ENCODE measurements at regions not wholly inside any gene's neighbourhood (a gene's known extent, or its start where the extent isn't known, plus 50 kb on each side); places are given as distances from the start of the nearest gene placed in this dataset.

GRCh38 chr10:118939211-118940007, 90.1 kb upstream of the NANOS1 start:
- Mint-ChIP-seq H3K4me3 (no peak overlapping the region), H3K27me3 (peaks cover 30% of the 10 kb centered on the region), H3K4me1 (peaks cover 2% of the 10 kb centered on the region), H3K27ac (no peak overlapping the region), H3K36me3 (ENCODE audit: low read depth) (peaks cover 2% of the 10 kb centered on the region)
- no peak for ATAC-seq
- DNase-seq: no peak
- no peaks in the 10 kb centered on the region for H3K9me3 ChIP-seq (ENCODE audit: control insufficient read depth, low read length, poor library complexity, severe bottlenecking)

GRCh38 chr10:118940386-118940785, 89.1 kb upstream of the NANOS1 start:
- peaks cover 24% of the 10 kb centered on the region for H3K27me3 Mint-ChIP-seq
- no peaks in the 10 kb centered on the region for H3K9me3 ChIP-seq (ENCODE audit: control insufficient read depth, low read length, poor library complexity, severe bottlenecking)
- peaks cover 2% of the 10 kb centered on the region for H3K4me1 Mint-ChIP-seq
- H3K27ac Mint-ChIP-seq: no peak overlapping the region
- H3K36me3 Mint-ChIP-seq (ENCODE audit: low read depth): peaks cover 2% of the 10 kb centered on the region
- H3K4me3 Mint-ChIP-seq: no peak overlapping the region
- no peak for ATAC-seq
- DNase-seq: no peak

GRCh38 chr10:118943253-118943652, 86.3 kb upstream of the NANOS1 start:
- ATAC-seq (no peak), DNase-seq (no peak)
- H3K9me3 ChIP-seq (ENCODE audit: control insufficient read depth, low read length, poor library complexity, severe bottlenecking): no peaks in the 10 kb centered on the region
- Mint-ChIP-seq H3K36me3 (ENCODE audit: low read depth) (no peaks in the 10 kb centered on the region), H3K4me3 (no peak overlapping the region), H3K27me3 (peaks cover 19% of the 10 kb centered on the region), H3K4me1 (peaks cover 2% of the 10 kb centered on the region), H3K27ac (no peak overlapping the region)

GRCh38 chr10:118944959-118945633, 84.4 kb upstream of the NANOS1 start:
- no peak overlapping the region for H3K27ac Mint-ChIP-seq
- H3K9me3 ChIP-seq (ENCODE audit: control insufficient read depth, low read length, poor library complexity, severe bottlenecking): no peaks in the 10 kb centered on the region
- peaks cover 4% of the 10 kb centered on the region for H3K36me3 Mint-ChIP-seq (ENCODE audit: low read depth)
- peaks cover 19% of the 10 kb centered on the region for H3K27me3 Mint-ChIP-seq
- DNase-seq: no peak
- ATAC-seq: no peak
- H3K4me1 Mint-ChIP-seq: peaks cover 3% of the 10 kb centered on the region
- no peak overlapping the region for H3K4me3 Mint-ChIP-seq

- no peak overlapping the region for H3K27ac Mint-ChIP-seq
- H3K4me3 Mint-ChIP-seq: no peak overlapping the region
- H3K36me3 Mint-ChIP-seq (ENCODE audit: low read depth): peaks cover 4% of the 10 kb centered on the region
- peaks cover 3% of the 10 kb centered on the region for H3K4me1 Mint-ChIP-seq
- H3K27me3 Mint-ChIP-seq: peaks cover 42% of the 10 kb centered on the region
- ATAC-seq (no peak), DNase-seq (no peak)
- H3K9me3 ChIP-seq (ENCODE audit: control insufficient read depth, low read length, poor library complexity, severe bottlenecking): no peaks in the 10 kb centered on the region
Observed at GRCh38 chr10:118948786-118949185, 80.7 kb upstream of the NANOS1 start.

GRCh38 chr10:118950190-118950680, 79.3 kb upstream of the NANOS1 start:
- Mint-ChIP-seq H3K4me3 (no peak overlapping the region), H3K27ac (no peak overlapping the region), H3K36me3 (ENCODE audit: low read depth) (peaks cover 4% of the 10 kb centered on the region), H3K4me1 (peaks cover 3% of the 10 kb centered on the region), H3K27me3 (peaks cover 48% of the 10 kb centered on the region)
- DNase-seq: no peak
- no peak for ATAC-seq
- no peaks in the 10 kb centered on the region for H3K9me3 ChIP-seq (ENCODE audit: control insufficient read depth, low read length, poor library complexity, severe bottlenecking)

- DNase-seq (no peak), ATAC-seq (no peak)
- Mint-ChIP-seq H3K4me1 (peaks cover 3% of the 10 kb centered on the region), H3K4me3 (no peak overlapping the region), H3K27ac (no peak overlapping the region), H3K36me3 (ENCODE audit: low read depth) (peaks cover 4% of the 10 kb centered on the region), H3K27me3 (peaks cover 43% of the 10 kb centered on the region)
- H3K9me3 ChIP-seq (ENCODE audit: control insufficient read depth, low read length, poor library complexity, severe bottlenecking): no peaks in the 10 kb centered on the region
Observed at GRCh38 chr10:118950997-118951637, 78.4 kb upstream of the NANOS1 start.

GRCh38 chr10:118952493-118953295, 76.8 kb upstream of the NANOS1 start:
- H3K9me3 ChIP-seq (ENCODE audit: control insufficient read depth, low read length, poor library complexity, severe bottlenecking): no peaks in the 10 kb centered on the region
- Mint-ChIP-seq H3K4me3 (no peak overlapping the region), H3K4me1 (peaks cover 3% of the 10 kb centered on the region), H3K27ac (no peak overlapping the region), H3K36me3 (ENCODE audit: low read depth) (peaks cover 4% of the 10 kb centered on the region), H3K27me3 (peaks cover 43% of the 10 kb centered on the region)
- no peak for DNase-seq
- ATAC-seq: no peak

GRCh38 chr10:118953598-118954393, 75.7 kb upstream of the NANOS1 start:
- no peaks in the 10 kb centered on the region for H3K9me3 ChIP-seq (ENCODE audit: control insufficient read depth, low read length, poor library complexity, severe bottlenecking)
- no peak for ATAC-seq
- Mint-ChIP-seq H3K4me3 (no peak overlapping the region), H3K27ac (no peak overlapping the region), H3K36me3 (ENCODE audit: low read depth) (peaks cover 2% of the 10 kb centered on the region), H3K4me1 (peaks cover 3% of the 10 kb centered on the region), H3K27me3 (peaks cover 43% of the 10 kb centered on the region)
- DNase-seq: no peak

GRCh38 chr10:118955531-118955930, 74.0 kb upstream of the NANOS1 start:
- no peak overlapping the region for H3K27ac Mint-ChIP-seq
- no peak overlapping the region for H3K4me3 Mint-ChIP-seq
- no peak for DNase-seq
- ATAC-seq: no peak
- H3K9me3 ChIP-seq (ENCODE audit: control insufficient read depth, low read length, poor library complexity, severe bottlenecking): no peaks in the 10 kb centered on the region
- no peaks in the 10 kb centered on the region for H3K36me3 Mint-ChIP-seq (ENCODE audit: low read depth)
- peaks cover 37% of the 10 kb centered on the region for H3K27me3 Mint-ChIP-seq
- peaks cover 5% of the 10 kb centered on the region for H3K4me1 Mint-ChIP-seq

GRCh38 chr10:118955951-118956801, 73.3 kb upstream of the NANOS1 start:
- Mint-ChIP-seq H3K4me1 (peaks cover 5% of the 10 kb centered on the region), H3K27ac (no peak overlapping the region), H3K4me3 (no peak overlapping the region), H3K27me3 (peaks cover 33% of the 10 kb centered on the region), H3K36me3 (ENCODE audit: low read depth) (no peaks in the 10 kb centered on the region)
- no peak for ATAC-seq
- H3K9me3 ChIP-seq (ENCODE audit: control insufficient read depth, low read length, poor library complexity, severe bottlenecking): no peaks in the 10 kb centered on the region
- DNase-seq: no peak
